H1 (cell line): ENCODE measurements at regions not wholly inside any gene's neighbourhood (a gene's known extent, or its start where the extent isn't known, plus 50 kb on each side); places are given as distances from the start of the nearest gene placed in this dataset.

Source experiments
- CTCF ChIA-PET: fragments of 300-600 bp; sonication (Branson Sonifier 250); formaldehyde crosslinking; loops from one replicate; lab custom pipeline; 2021; ENCODE audit not compliant: partially characterized antibody; lab: Charles Lee
- POLR2A ChIA-PET: fragments of 300-600 bp; sonication (Branson Sonifier 250); formaldehyde crosslinking; loops from one replicate; lab custom pipeline; 2021; ENCODE audit warnings: inconsistent platforms; ENCODE audit not compliant: partially characterized antibody; lab: Charles Lee
- DNase-seq, 2 experiments: peaks; one replicate each; pipeline versions ENCODE4 v3.0.0 to v3.0.0-alpha.2; 2010 to 2022; ENCODE audit warnings: low spot score in 2 of 2, low read depth in 1 of 2, mixed read lengths in 1 of 2
- FAIRE-seq: peaks from 2 replicates; lab custom pipeline; 2011; peaks lifted over from hg19 to GRCh38; lab: Jason Lieb, UNC
- H2AFZ ChIP-seq: 2 replicates; pipeline ENCODE4 v1.8.1; 2012; ENCODE audit warnings: low read length, inconsistent platforms
- H2AK5ac ChIP-seq: 2 replicates; pipeline ENCODE4 v1.6.1; 2013; ENCODE audit warnings: low read depth, low read length
- H2BK120ac ChIP-seq: replicated peaks from 2 replicates; pipeline ENCODE3; 2013; ENCODE audit warnings: low read depth, low read length, inconsistent platforms
- H2BK12ac ChIP-seq: 2 replicates; pipeline ENCODE4 v1.6.1; 2013; ENCODE audit warnings: low read depth, low read length
- H2BK15ac ChIP-seq: 2 replicates; pipeline ENCODE4 v1.6.1; 2013; ENCODE audit warnings: low read length
- H2BK20ac ChIP-seq: 2 replicates; pipeline ENCODE4 v1.6.1; 2013; ENCODE audit warnings: low read length
- H2BK5ac ChIP-seq: 2 replicates; pipeline ENCODE4 v1.6.1; 2013; ENCODE audit warnings: low read depth, low read length
- H3K14ac ChIP-seq: 2 replicates; pipeline ENCODE4 v1.6.1; 2013; ENCODE audit warnings: inconsistent platforms; ENCODE audit not compliant: insufficient read length
- H3K18ac ChIP-seq: 2 replicates; pipeline ENCODE4 v1.6.1; 2013; ENCODE audit warnings: low read length; ENCODE audit errors: extremely low read depth
- H3K23ac ChIP-seq: 2 replicates; pipeline ENCODE4 v1.6.1; 2013; ENCODE audit warnings: inconsistent platforms; ENCODE audit not compliant: insufficient read length
- H3K23me2 ChIP-seq: 2 replicates; pipeline ENCODE4 v1.6.1; 2013; ENCODE audit warnings: low read depth, low read length
- H3K27ac ChIP-seq: 2 replicates; pipeline ENCODE4 v1.6.1; 2011; ENCODE audit warnings: low read depth, low read length, inconsistent platforms
- H3K27me3 ChIP-seq, 4 experiments: replicated peaks in 1 of 4; 1 replicate in 1 of 4; 2 replicates in 3 of 4; pipeline versions ENCODE4 v1.6.1 to v1.8.1; 2011 to 2013; ENCODE audit warnings: low read length in 3 of 4, mild to moderate bottlenecking in 3 of 4, inconsistent platforms in 2 of 4, mixed read lengths in 2 of 4, moderate library complexity in 1 of 4; ENCODE audit not compliant: control insufficient read depth in 3 of 4, insufficient read depth in 3 of 4; ENCODE audit errors: extremely low read depth in 1 of 4
- H3K36me3 ChIP-seq, 4 experiments: 2 replicates each; pipeline versions ENCODE4 v1.6.1 to v1.8.1; 2011 to 2013; ENCODE audit warnings: mild to moderate bottlenecking in 4 of 4, low read length in 3 of 4, moderate library complexity in 2 of 4, control low read depth in 1 of 4, inconsistent platforms in 1 of 4; ENCODE audit not compliant: insufficient read depth in 4 of 4, control insufficient read depth in 2 of 4
- H3K4ac ChIP-seq: replicated peaks from 2 replicates; pipeline ENCODE3; 2013; ENCODE audit warnings: low read length, low read depth, mixed read lengths, inconsistent platforms; ENCODE audit not compliant: insufficient read length
- H3K4me1 ChIP-seq, 4 experiments: replicated peaks in 1 of 4; 1 replicate in 1 of 4; 2 replicates in 3 of 4; pipeline versions ENCODE4 v1.6.1 to v1.8.1; 2011 to 2013; ENCODE audit warnings: low read length in 3 of 4, inconsistent platforms in 2 of 4, mixed read lengths in 1 of 4; ENCODE audit not compliant: insufficient read depth in 4 of 4, control insufficient read depth in 3 of 4
- H3K4me2 ChIP-seq, 2 experiments: 2 replicates each; pipeline versions ENCODE4 v1.6.1 to v1.8.1; 2011 to 2013; ENCODE audit warnings: low read depth in 2 of 2, low read length in 2 of 2, control low read depth in 1 of 2, inconsistent platforms in 1 of 2, mild to moderate bottlenecking in 1 of 2; ENCODE audit not compliant: insufficient read depth in 1 of 2
- H3K4me3 ChIP-seq, 4 experiments: fragments of 200-600, 300-600 bp in 1 of 4; sonication (generic), shearing (Covaris generic), sonication (Bioruptor Twin) in 1 of 4; 2 replicates each; pipeline versions ENCODE4 v1.5.1 to v1.8.1; 2011 to 2016; ENCODE audit warnings: low read length in 4 of 4, low read depth in 3 of 4, control low read depth in 2 of 4, inconsistent platforms in 2 of 4, mild to moderate bottlenecking in 2 of 4, mixed read lengths in 1 of 4, moderate library complexity in 1 of 4; ENCODE audit not compliant: insufficient read depth in 2 of 4; ENCODE audit errors: extremely low read depth in 1 of 4
- H3K56ac ChIP-seq: replicated peaks from 2 replicates; pipeline ENCODE3; 2013; ENCODE audit warnings: low read depth, mild to moderate bottlenecking, mixed read lengths, low read length, inconsistent platforms; ENCODE audit not compliant: insufficient read length
- H3K79me1 ChIP-seq: 2 replicates; pipeline ENCODE4 v1.6.1; 2013; ENCODE audit warnings: low read depth, low read length, control low read depth
- H3K79me2 ChIP-seq, 2 experiments: 2 replicates each; pipeline versions ENCODE4 v1.6.1 to v1.8.1; 2012 to 2013; ENCODE audit warnings: low read length in 2 of 2, mild to moderate bottlenecking in 2 of 2, inconsistent platforms in 1 of 2; ENCODE audit not compliant: insufficient read depth in 2 of 2, control insufficient read depth in 1 of 2
- H3K9ac ChIP-seq, 4 experiments: replicated peaks in 1 of 4; 1 replicate in 1 of 4; 2 replicates in 3 of 4; pipeline versions ENCODE4 v1.6.1 to v1.8.1; 2011 to 2013; ENCODE audit warnings: low read depth in 3 of 4, low read length in 3 of 4, control low read depth in 2 of 4, mild to moderate bottlenecking in 2 of 4, moderate library complexity in 2 of 4, inconsistent platforms in 1 of 4; ENCODE audit errors: extremely low read depth in 1 of 4
- H3K9me3 ChIP-seq, 2 experiments: 2 replicates each; pipeline versions ENCODE4 v1.6.1 to v1.8.1; 2012 to 2013; ENCODE audit warnings: mild to moderate bottlenecking in 2 of 2, moderate library complexity in 2 of 2, control low read depth in 1 of 2, inconsistent platforms in 1 of 2, low read depth in 1 of 2, low read length in 1 of 2, mixed read lengths in 1 of 2; ENCODE audit not compliant: insufficient read depth in 2 of 2
- H4K20me1 ChIP-seq, 2 experiments: replicated peaks in 1 of 2; 2 replicates each; pipeline versions ENCODE3 to v1.8.1; 2011 to 2013; ENCODE audit warnings: inconsistent platforms in 2 of 2, low read length in 2 of 2, mild to moderate bottlenecking in 1 of 2; ENCODE audit not compliant: insufficient read depth in 2 of 2, control insufficient read depth in 1 of 2
- H4K5ac ChIP-seq: 2 replicates; pipeline ENCODE4 v1.6.1; 2013; ENCODE audit warnings: low read length, low read depth, mixed read lengths, inconsistent platforms; ENCODE audit not compliant: insufficient read length
- H4K8ac ChIP-seq: 2 replicates; pipeline ENCODE4 v1.8.0; 2013; ENCODE audit warnings: mild to moderate bottlenecking, moderate library complexity, low read length, inconsistent platforms; ENCODE audit not compliant: insufficient read depth; ENCODE audit errors: extremely low read depth
- H4K91ac ChIP-seq: replicated peaks from 2 replicates; pipeline ENCODE3; 2013; ENCODE audit warnings: low read length, mixed read lengths, inconsistent platforms; ENCODE audit not compliant: insufficient read length
- CEBPB ChIP-seq: IDR thresholded peaks from 2 replicates; pipeline ENCODE4 v1.6.1; 2012; ENCODE audit warnings: low read depth, low read length
- CHD1 ChIP-seq: IDR thresholded peaks from 2 replicates; pipeline ENCODE4 v1.6.1; 2012; ENCODE audit warnings: low read depth, low read length, improper control_type of control experiment
- CHD2 ChIP-seq: IDR thresholded peaks from 2 replicates; pipeline ENCODE4 v1.6.1; 2012; ENCODE audit warnings: low read length, improper control_type of control experiment
- CTCF ChIP-seq, 3 experiments: IDR thresholded peaks; 1 replicate in 2 of 3; 2 replicates in 1 of 3; pipeline versions ENCODE4 v1.5.1 to v1.6.1; 2011; ENCODE audit warnings: low read length in 3 of 3, mild to moderate bottlenecking in 3 of 3, inconsistent platforms in 2 of 3, low read depth in 1 of 3, moderate library complexity in 1 of 3; ENCODE audit not compliant: insufficient read depth in 1 of 3; ENCODE audit errors: control extremely low read depth in 1 of 3
- JUND ChIP-seq: IDR thresholded peaks from 2 replicates; pipeline ENCODE4 v1.6.1; 2011; ENCODE audit warnings: mild to moderate bottlenecking, improper control_type of control experiment, low read length
- KDM1A ChIP-seq: fragments of 200-600, 300-600 bp; sonication (generic); IDR thresholded peaks from 2 replicates; pipeline ENCODE4 v1.7.1; 2016; ENCODE audit warnings: mild to moderate bottlenecking, low read length, borderline replicate concordance
- POLR2A ChIP-seq, 2 experiments: IDR thresholded peaks; 1 replicate in 1 of 2; 2 replicates in 1 of 2; pipeline ENCODE4 v1.6.1; 2011; ENCODE audit warnings: low read depth in 2 of 2, low read length in 2 of 2, mild to moderate bottlenecking in 2 of 2; ENCODE audit errors: control extremely low read depth in 1 of 2
- TCF12 ChIP-seq: IDR thresholded peaks from 2 replicates; pipeline ENCODE4 v1.6.1; 2011; ENCODE audit warnings: low read depth, mild to moderate bottlenecking, low read length
- WGBS, 2 experiments: shearing (Covaris generic) in 1 of 2; methylation state at CpG; one replicate each; pipeline versions ENCODE4 v1.1.6 to v1.1.7; 2013 to 2015; ENCODE audit warnings: low lambda C conversion rate in 2 of 2, mixed read lengths in 2 of 2, inconsistent platforms in 1 of 2, low coverage in 1 of 2, missing lambda C conversion rate in 1 of 2; ENCODE audit not compliant: insufficient replicate concordance in 2 of 2, insufficient coverage in 1 of 2, insufficient read length in 1 of 2; ENCODE audit errors: extremely low coverage in 1 of 2, missing lambda C conversion rate in 1 of 2; 5-methylcytosine and 5-hydroxymethylcytosine counted together
- TF ChIP-seq, protein P1 (sequence below): IDR thresholded peaks from 2 replicates; pipeline ENCODE4 v1.6.1; 2012; ENCODE audit warnings: low read length, inconsistent platforms

GRCh38 chr10:91006001-91006751, 85.3 kb upstream of the ANKRD1 start:
- Histone ChIP-seq H4K5ac (no peak overlapping the region), H3K79me1 (no peaks in the 10 kb centered on the region), H2AK5ac (no peak overlapping the region), H2AFZ (no peak overlapping the region), H2BK20ac (no peak overlapping the region), H2BK15ac (no peak overlapping the region), H3K9ac (no peak overlapping the region), H3K27me3 (peaks cover 0 to 2% (median 0%) of the 10 kb centered on the region in 4 experiments; a peak in 1 of 7 replicates), H4K20me1 (peaks cover 0 to 2% of the 10 kb centered on the region in 2 experiments), H2BK12ac (no peak overlapping the region), H3K18ac (no peak overlapping the region), H3K23me2 (no peaks in the 10 kb centered on the region), H3K36me3 (no peaks in the 10 kb centered on the region), H3K14ac (no peak overlapping the region), H2BK120ac (no peak overlapping the region), H3K4ac (no peak overlapping the region), H3K27ac (no peak overlapping the region), H3K4me3 (no peak overlapping the region), H3K79me2 (no peaks in the 10 kb centered on the region), H4K8ac (no peak overlapping the region), H3K23ac (no peak overlapping the region), H2BK5ac (no peak overlapping the region), H3K9me3 (no peaks in the 10 kb centered on the region), H3K56ac (no peak overlapping the region), H3K4me1 (no peaks in the 10 kb centered on the region), H3K4me2 (no peak overlapping the region), H4K91ac (no peak overlapping the region)
- CTCF ChIA-PET, result interaction anchor here (0.6 to 8.1 kb wide), 62 partner anchors 9 to 687 kb away, joined by 3 to 125 read pairs (median 4); no protein-coding TSS in a partner anchor
- DNase-seq, result peak in 1 of 2 experiments; percentile 76
- 15% methylated on average over 2 of the region's 2 CpGs; no CpG with 5 or more reads in 1 of the 2 experiments for WGBS, 2 experiments
- FAIRE-seq, result no peak
- POLR2A ChIA-PET, result no interaction called here
- TF ChIP-seq CHD2 (no peak), CEBPB (peak; percentile 56; the same call in 1 of the 2 replicates), CHD1 (no peak), TCF12 (no peak), POLR2A (IDR thresholded peaks at IDR 0.05; ENCODE audit: control extremely low read depth in 1 of 2, low read depth in 2 of 2, low read length in 2 of 2) (no peak), JUND (peak; percentile 65; the same call in 1 of the 2 replicates), CTCF (IDR thresholded peaks at IDR 0.05; ENCODE audit: control extremely low read depth in 1 of 3, insufficient read depth in 1 of 3, low read depth in 1 of 3, low read length in 3 of 3) (peak; percentile 23 to 87 (median 73)), KDM1A (peak; percentile 80)
- TF ChIP-seq, protein P1, sequence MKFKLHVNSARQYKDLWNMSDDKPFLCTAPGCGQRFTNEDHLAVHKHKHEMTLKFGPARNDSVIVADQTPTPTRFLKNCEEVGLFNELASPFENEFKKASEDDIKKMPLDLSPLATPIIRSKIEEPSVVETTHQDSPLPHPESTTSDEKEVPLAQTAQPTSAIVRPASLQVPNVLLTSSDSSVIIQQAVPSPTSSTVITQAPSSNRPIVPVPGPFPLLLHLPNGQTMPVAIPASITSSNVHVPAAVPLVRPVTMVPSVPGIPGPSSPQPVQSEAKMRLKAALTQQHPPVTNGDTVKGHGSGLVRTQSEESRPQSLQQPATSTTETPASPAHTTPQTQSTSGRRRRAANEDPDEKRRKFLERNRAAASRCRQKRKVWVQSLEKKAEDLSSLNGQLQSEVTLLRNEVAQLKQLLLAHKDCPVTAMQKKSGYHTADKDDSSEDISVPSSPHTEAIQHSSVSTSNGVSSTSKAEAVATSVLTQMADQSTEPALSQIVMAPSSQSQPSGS, result peak; percentile 61; the same call in 1 of the 2 replicates
